ENCODE measurements at regions not wholly inside any gene's neighbourhood (a gene's known extent, or its start where the extent isn't known, plus 50 kb on each side); places are given as distances from the start of the nearest gene placed in this dataset.

GRCh38 chr3:75260-75659 is 121.3 kb upstream of the CHL1 start:
- no peak for TF ChIP-seq ATF2 (CRISPR knock-in tag; IDR thresholded peaks at IDR 0.05; ENCODE audit: borderline replicate concordance, low read depth)
- TF ChIP-seq CTCF (IDR thresholded peaks at IDR 0.05): no peak
- TF ChIP-seq NR2C2 (CRISPR knock-in tag; IDR thresholded peaks at IDR 0.05): no peak
- no peak for TF ChIP-seq NR1H2 (CRISPR knock-in tag; IDR thresholded peaks at IDR 0.05)
- no peak for TF ChIP-seq PREB (CRISPR knock-in tag; IDR thresholded peaks at IDR 0.05; ENCODE audit: borderline replicate concordance)
- TF ChIP-seq ZNF317 (CRISPR knock-in tag; IDR thresholded peaks at IDR 0.05; ENCODE audit: borderline replicate concordance, low read depth): no peak
- TF ChIP-seq MAX (CRISPR knock-in tag; IDR thresholded peaks at IDR 0.05): no peak
